Liver (tissue), 3 donors: ENCODE measurements at regions not wholly inside any gene's neighbourhood (a gene's known extent, or its start where the extent isn't known, plus 50 kb on each side); places are given as distances from the start of the nearest gene placed in this dataset.

Experiments used
- ATF3 ChIP-seq: IDR thresholded peaks from 2 replicates; pipeline ENCODE4 v1.6.1; 2016; ENCODE audit warnings: antibody characterized with exemption
- EGR1 ChIP-seq, 2 donors: IDR thresholded peaks; 2 replicates each; pipeline ENCODE4 v1.6.1; 2016 to 2018; ENCODE audit warnings: antibody characterized with exemption in 2 of 2, low read depth in 2 of 2
- MAX ChIP-seq: IDR thresholded peaks from 2 replicates; pipeline ENCODE4 v1.6.1; 2016; ENCODE audit warnings: antibody characterized with exemption
- NR2F2 ChIP-seq: IDR thresholded peaks from 2 replicates; pipeline ENCODE4 v1.6.1; 2016; ENCODE audit warnings: antibody characterized with exemption
- RAD21 ChIP-seq, 2 donors: IDR thresholded peaks; 2 replicates each; pipeline ENCODE4 v1.6.1; 2016; ENCODE audit warnings: antibody characterized with exemption in 2 of 2, mild to moderate bottlenecking in 2 of 2
- YY1 ChIP-seq: IDR thresholded peaks from 2 replicates; pipeline ENCODE4 v1.6.1; 2016; ENCODE audit warnings: antibody characterized with exemption, mild to moderate bottlenecking
- TF ChIP-seq, protein P1 (sequence below): fragments of 150-350 bp; IDR thresholded peaks from 2 replicates; pipeline ENCODE4 v1.5.1; 2017; ENCODE audit warnings: improper control_type of control experiment, low read depth, low read length; ENCODE audit not compliant: missing input control
- donor health status: healthy.
- donor health status: healthy.

DNA sequence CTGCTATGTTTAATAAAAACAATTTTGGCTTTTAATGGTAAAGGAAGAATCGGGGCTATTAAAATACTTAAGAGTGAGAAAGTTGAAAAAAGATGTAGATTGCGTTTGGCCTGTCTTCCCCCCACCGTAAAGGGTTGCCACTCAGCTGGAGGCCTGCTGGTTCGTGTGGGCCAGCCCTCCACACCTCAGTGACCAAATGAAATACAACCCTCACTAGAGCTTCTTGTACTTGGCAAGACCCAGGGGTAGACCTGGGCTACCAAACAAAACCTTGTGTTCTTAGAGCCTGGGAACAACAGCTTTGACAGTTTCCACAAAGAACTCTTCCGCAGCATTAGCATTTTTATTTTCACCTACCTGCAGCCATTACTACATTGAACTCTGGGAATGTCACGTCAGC, 152.8 kb upstream of the PABPC3 start:
- TF ChIP-seq RAD21 (IDR thresholded peaks at IDR 0.05) (no peak), ATF3 (no peak), YY1 (no peak), NR2F2 (no peak), EGR1 (IDR thresholded peaks at IDR 0.05; ENCODE audit: low read depth in 2 of 2) (no peak), MAX (no peak)
- TF ChIP-seq, protein P1, sequence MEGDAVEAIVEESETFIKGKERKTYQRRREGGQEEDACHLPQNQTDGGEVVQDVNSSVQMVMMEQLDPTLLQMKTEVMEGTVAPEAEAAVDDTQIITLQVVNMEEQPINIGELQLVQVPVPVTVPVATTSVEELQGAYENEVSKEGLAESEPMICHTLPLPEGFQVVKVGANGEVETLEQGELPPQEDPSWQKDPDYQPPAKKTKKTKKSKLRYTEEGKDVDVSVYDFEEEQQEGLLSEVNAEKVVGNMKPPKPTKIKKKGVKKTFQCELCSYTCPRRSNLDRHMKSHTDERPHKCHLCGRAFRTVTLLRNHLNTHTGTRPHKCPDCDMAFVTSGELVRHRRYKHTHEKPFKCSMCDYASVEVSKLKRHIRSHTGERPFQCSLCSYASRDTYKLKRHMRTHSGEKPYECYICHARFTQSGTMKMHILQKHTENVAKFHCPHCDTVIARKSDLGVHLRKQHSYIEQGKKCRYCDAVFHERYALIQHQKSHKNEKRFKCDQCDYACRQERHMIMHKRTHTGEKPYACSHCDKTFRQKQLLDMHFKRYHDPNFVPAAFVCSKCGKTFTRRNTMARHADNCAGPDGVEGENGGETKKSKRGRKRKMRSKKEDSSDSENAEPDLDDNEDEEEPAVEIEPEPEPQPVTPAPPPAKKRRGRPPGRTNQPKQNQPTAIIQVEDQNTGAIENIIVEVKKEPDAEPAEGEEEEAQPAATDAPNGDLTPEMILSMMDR = no peak
